ENCODE measurements at regions not wholly inside any gene's neighbourhood (a gene's known extent, or its start where the extent isn't known, plus 50 kb on each side); places are given as distances from the start of the nearest gene placed in this dataset.

- CTCF ChIA-PET: no interaction called here
- POLR2A ChIA-PET: no interaction called here
- TF ChIP-seq ZNF384 (IDR thresholded peaks at IDR 0.05): no peak
- no peak for TF ChIP-seq SUZ12 (IDR thresholded peaks at IDR 0.05)
- no peak for TF ChIP-seq CTBP1 (IDR thresholded peaks at IDR 0.05; ENCODE audit: borderline replicate concordance)
- no peak for TF ChIP-seq HDGF (IDR thresholded peaks at IDR 0.05; ENCODE audit: borderline replicate concordance)
- no peak for TF ChIP-seq PKNOX1 (IDR thresholded peaks at IDR 0.05)
- TF ChIP-seq FOXM1 (IDR thresholded peaks at IDR 0.05; ENCODE audit: borderline replicate concordance): no peak
- no peak for TF ChIP-seq ARNT (IDR thresholded peaks at IDR 0.05)
- no peak for TF ChIP-seq BHLHE40 (IDR thresholded peaks at IDR 0.05; ENCODE audit: borderline replicate concordance)
- TF ChIP-seq NFRKB (IDR thresholded peaks at IDR 0.05): no peak
- TF ChIP-seq FOXK2 (IDR thresholded peaks at IDR 0.05): no peak
- no peak for TF ChIP-seq TARDBP (IDR thresholded peaks at IDR 0.05)
- no peak for TF ChIP-seq FOXA1 (IDR thresholded peaks at IDR 0.05)
- TF ChIP-seq L3MBTL2 (conservative IDR thresholded peaks at IDR 0.05): no peak
- no peak for DNase-seq (ENCODE audit: extremely low spot score)
Observed at GRCh38 chr10:108982159-108982558, 941.2 kb downstream of the XPNPEP1 start.

GRCh38 chr10:108980869-108981268 is 942.4 kb downstream of the XPNPEP1 start:
- DNase-seq (ENCODE audit: extremely low spot score): no peak
- CTCF ChIA-PET: no interaction called here
- no peak for TF ChIP-seq FOXM1 (IDR thresholded peaks at IDR 0.05; ENCODE audit: borderline replicate concordance)
- TF ChIP-seq FOXK2 (IDR thresholded peaks at IDR 0.05): no peak
- TF ChIP-seq L3MBTL2 (conservative IDR thresholded peaks at IDR 0.05): no peak
- no peak for TF ChIP-seq LEF1 (IDR thresholded peaks at IDR 0.05; ENCODE audit: borderline replicate concordance)
- no peak for TF ChIP-seq SP1 (IDR thresholded peaks at IDR 0.05)
- TF ChIP-seq HDGF (IDR thresholded peaks at IDR 0.05; ENCODE audit: borderline replicate concordance): no peak
- no peak for TF ChIP-seq CTBP1 (IDR thresholded peaks at IDR 0.05; ENCODE audit: borderline replicate concordance)
- no peak for TF ChIP-seq ZNF384 (IDR thresholded peaks at IDR 0.05)
- TF ChIP-seq SUZ12 (IDR thresholded peaks at IDR 0.05): no peak
- no peak for TF ChIP-seq NFRKB (IDR thresholded peaks at IDR 0.05)
- TF ChIP-seq BHLHE40 (IDR thresholded peaks at IDR 0.05; ENCODE audit: borderline replicate concordance): no peak
- no peak for TF ChIP-seq FOXA1 (IDR thresholded peaks at IDR 0.05)
- no peak for TF ChIP-seq TARDBP (IDR thresholded peaks at IDR 0.05)
- no peak for TF ChIP-seq PKNOX1 (IDR thresholded peaks at IDR 0.05)
- no peak for TF ChIP-seq ARNT (IDR thresholded peaks at IDR 0.05)
- no peak for TF ChIP-seq ELF4 (IDR thresholded peaks at IDR 0.05)
- POLR2A ChIA-PET: no interaction called here

DNA sequence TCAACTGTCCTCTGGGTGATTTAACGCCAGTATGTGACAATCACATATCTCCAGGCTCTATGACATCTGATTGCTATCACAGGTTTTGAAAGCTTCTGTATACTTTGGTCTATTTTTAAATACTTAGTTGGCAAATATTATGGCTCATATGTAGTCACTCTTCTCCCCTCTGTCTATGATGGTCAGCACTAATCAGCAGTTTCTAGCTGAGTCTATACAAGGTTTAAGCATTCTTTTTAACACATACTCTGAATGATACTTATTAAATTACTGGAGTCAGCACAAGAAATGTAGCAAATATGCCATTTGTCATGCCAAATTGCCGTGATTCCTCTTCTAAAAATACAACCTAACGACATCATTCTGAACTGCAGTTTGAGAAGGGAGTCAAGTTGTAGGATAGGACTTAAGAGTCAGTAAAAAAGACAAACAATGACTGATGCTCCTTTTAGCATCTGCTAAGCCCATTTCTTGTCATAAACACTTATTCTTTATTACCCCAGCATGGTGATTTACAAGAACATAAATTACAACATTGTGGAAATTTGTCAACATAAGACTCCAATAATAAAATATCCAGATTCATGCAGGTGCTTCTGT is 947.8 kb downstream of the XPNPEP1 start:
- TF ChIP-seq BHLHE40 (IDR thresholded peaks at IDR 0.05; ENCODE audit: borderline replicate concordance): no peak
- no peak for TF ChIP-seq PKNOX1 (IDR thresholded peaks at IDR 0.05)
- TF ChIP-seq ELF4 (IDR thresholded peaks at IDR 0.05): no peak
- no peak for TF ChIP-seq CTBP1 (IDR thresholded peaks at IDR 0.05; ENCODE audit: borderline replicate concordance)
- no peak for TF ChIP-seq ARNT (IDR thresholded peaks at IDR 0.05)
- no peak for TF ChIP-seq LEF1 (IDR thresholded peaks at IDR 0.05; ENCODE audit: borderline replicate concordance)
- no peak for TF ChIP-seq TARDBP (IDR thresholded peaks at IDR 0.05)
- TF ChIP-seq L3MBTL2 (conservative IDR thresholded peaks at IDR 0.05): no peak
- TF ChIP-seq FOXM1 (IDR thresholded peaks at IDR 0.05; ENCODE audit: borderline replicate concordance): no peak
- TF ChIP-seq NFRKB (IDR thresholded peaks at IDR 0.05): no peak
- no peak for TF ChIP-seq SUZ12 (IDR thresholded peaks at IDR 0.05)
- no peak for TF ChIP-seq FOXK2 (IDR thresholded peaks at IDR 0.05)
- no peak for TF ChIP-seq HDGF (IDR thresholded peaks at IDR 0.05; ENCODE audit: borderline replicate concordance)
- TF ChIP-seq FOXA1 (IDR thresholded peaks at IDR 0.05): no peak
- no peak for TF ChIP-seq SP1 (IDR thresholded peaks at IDR 0.05)
- TF ChIP-seq ZNF384 (IDR thresholded peaks at IDR 0.05): no peak

DNA sequence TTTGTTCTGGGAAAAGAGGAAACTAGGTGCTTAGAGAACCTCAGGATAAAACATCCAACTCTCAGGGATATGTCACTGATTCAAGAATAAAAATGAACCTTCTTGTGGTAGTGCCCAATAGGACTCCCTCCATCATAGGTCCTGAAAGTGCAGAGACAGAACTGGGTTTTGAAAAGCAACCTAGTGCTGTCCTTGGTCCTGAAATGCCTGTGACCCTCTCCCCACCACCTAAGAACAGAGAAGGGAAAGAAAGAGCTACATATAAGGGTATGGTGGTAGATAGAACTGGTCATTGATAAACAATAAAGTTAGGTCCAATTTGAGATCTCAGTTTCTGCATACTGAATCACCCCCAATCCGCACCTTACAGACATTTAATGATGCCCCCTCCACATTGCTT is 953.3 kb downstream of the XPNPEP1 start:
- peak; percentile 15 for DNase-seq (ENCODE audit: extremely low spot score)
- TF ChIP-seq LEF1 (IDR thresholded peaks at IDR 0.05; ENCODE audit: borderline replicate concordance) (no peak), FOXK2 (IDR thresholded peaks at IDR 0.05) (no peak), ZNF384 (IDR thresholded peaks at IDR 0.05) (no peak), NFRKB (IDR thresholded peaks at IDR 0.05) (no peak), ELF4 (IDR thresholded peaks at IDR 0.05) (no peak), SP1 (IDR thresholded peaks at IDR 0.05) (no peak), FOXA1 (IDR thresholded peaks at IDR 0.05) (no peak), L3MBTL2 (conservative IDR thresholded peaks at IDR 0.05) (no peak), FOXM1 (IDR thresholded peaks at IDR 0.05; ENCODE audit: borderline replicate concordance) (no peak), TARDBP (IDR thresholded peaks at IDR 0.05) (no peak), CTBP1 (IDR thresholded peaks at IDR 0.05; ENCODE audit: borderline replicate concordance) (no peak), SUZ12 (IDR thresholded peaks at IDR 0.05) (no peak), PKNOX1 (IDR thresholded peaks at IDR 0.05) (no peak), HDGF (IDR thresholded peaks at IDR 0.05; ENCODE audit: borderline replicate concordance) (no peak)
- POLR2A ChIA-PET: no interaction called here
- CTCF ChIA-PET: no interaction called here

More for the DNA sequence above, 947.8 kb downstream of the XPNPEP1 start:
- no peak for DNase-seq (ENCODE audit: extremely low spot score)
- ChIA-PET CTCF (no interaction called here), POLR2A (no interaction called here)

DNA sequence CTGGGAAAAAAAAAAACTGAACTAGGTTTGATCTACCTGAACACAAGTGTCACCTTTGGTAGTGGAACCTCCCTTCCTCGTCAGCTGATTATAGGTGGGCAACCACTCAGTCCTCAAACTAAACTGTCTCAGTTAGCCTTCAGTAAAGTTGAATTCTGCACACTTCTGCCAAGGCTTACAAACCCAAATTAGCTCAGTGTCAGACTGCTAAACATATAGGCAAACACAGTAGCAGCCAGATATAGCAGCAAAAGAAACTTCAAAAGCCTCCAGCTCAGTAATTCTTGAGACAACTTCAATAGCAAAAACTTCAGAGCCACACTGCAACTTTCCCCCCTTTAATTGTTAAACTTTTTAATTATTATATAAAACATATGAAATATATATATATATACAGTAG is 956.9 kb downstream of the XPNPEP1 start:
- POLR2A ChIA-PET: no interaction called here
- no peak for DNase-seq (ENCODE audit: extremely low spot score)
- CTCF ChIA-PET: no interaction called here
- no peak for TF ChIP-seq FOXA1 (IDR thresholded peaks at IDR 0.05)
- no peak for TF ChIP-seq ZNF384 (IDR thresholded peaks at IDR 0.05)

Data from HEK293T (cell line).